HS-27A (cell line): ENCODE measurements at regions not wholly inside any gene's neighbourhood (a gene's known extent, or its start where the extent isn't known, plus 50 kb on each side); places are given as distances from the start of the nearest gene placed in this dataset.

Experiments
- DNase-seq: peaks from one replicate; pipeline ENCODE4 v3.0.0-alpha.2; 2012; ENCODE audit warnings: low read depth, missing footprints

DNA sequence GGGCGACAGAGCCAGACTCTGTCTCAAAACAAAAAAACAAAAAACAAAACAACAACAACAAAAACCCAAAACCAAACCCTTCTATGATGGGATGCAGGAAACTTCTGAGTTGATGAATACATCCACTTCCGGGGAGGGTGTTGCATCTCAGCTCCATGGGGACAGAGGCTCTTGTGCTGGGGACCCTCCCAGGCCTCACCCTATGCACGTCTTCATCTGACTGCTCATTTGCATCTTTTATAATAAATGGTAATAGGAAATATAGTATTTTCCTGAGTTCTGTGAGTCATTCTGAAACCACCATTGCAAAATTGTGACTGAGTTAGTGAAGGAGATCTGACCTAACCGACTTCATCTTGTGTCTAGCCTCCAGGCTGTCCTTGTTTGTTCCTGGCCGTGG, 109.5 kb upstream of the SLC28A3 start:
- no peak for DNase-seq

DNA sequence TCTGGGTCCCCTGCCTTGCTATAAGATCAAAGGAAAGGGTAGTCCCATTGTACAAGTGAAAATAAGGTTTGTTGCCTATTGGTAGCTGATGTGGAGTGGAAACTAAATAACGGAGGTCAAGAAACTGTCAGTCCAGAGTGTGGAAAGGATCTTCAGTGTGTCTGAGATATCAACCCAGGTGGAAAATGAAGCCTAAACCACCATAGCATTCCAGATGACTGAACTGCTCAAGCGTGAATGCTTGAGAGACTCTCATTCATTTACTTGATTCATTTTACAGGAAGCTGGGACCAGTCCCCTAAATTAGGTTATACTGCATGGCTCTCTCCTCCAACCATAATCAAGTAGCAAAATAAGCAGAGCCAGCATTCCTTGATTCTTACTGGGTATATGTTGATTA, 116.0 kb upstream of the SLC28A3 start:
- no peak for DNase-seq

DNA sequence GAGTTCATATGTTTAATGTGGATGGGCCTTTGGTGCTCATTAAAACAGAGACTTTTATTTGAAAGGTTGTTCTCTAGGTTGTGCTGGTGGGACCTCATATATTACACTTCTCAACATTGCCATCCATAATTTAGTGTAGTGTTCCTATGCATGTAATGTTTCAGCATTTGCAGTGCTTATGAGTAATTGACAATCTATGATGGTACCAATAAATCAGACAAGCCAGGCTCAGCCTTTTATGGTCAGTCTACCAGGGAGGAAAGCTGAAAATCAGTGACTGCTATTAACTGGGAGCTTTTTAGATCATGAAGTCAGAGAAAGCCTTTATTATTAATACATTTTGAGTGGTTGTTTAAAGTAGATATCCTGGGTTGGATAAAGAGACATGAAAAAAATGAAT, 120.1 kb upstream of the SLC28A3 start:
- DNase-seq: no peak

DNA sequence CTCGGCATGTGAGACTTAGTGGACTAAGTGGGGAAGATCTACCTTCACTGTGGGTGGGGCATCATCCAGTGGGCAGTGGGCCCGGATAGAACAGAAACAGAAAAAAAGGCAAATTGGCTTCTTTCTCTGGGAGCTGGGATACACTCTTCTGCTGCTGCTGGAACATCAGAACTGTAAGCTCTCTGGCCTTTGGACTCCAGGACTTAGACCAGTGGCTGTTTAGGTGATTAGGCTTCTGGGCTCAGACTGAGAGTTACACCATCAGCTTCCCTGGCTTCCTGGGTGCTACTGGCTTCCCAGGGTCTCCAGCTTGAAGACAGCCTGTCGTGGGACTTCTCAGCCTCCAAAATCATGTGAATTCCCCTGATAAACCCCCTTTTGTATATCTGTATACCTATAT, 122.7 kb upstream of the SLC28A3 start:
- no peak for DNase-seq

DNA sequence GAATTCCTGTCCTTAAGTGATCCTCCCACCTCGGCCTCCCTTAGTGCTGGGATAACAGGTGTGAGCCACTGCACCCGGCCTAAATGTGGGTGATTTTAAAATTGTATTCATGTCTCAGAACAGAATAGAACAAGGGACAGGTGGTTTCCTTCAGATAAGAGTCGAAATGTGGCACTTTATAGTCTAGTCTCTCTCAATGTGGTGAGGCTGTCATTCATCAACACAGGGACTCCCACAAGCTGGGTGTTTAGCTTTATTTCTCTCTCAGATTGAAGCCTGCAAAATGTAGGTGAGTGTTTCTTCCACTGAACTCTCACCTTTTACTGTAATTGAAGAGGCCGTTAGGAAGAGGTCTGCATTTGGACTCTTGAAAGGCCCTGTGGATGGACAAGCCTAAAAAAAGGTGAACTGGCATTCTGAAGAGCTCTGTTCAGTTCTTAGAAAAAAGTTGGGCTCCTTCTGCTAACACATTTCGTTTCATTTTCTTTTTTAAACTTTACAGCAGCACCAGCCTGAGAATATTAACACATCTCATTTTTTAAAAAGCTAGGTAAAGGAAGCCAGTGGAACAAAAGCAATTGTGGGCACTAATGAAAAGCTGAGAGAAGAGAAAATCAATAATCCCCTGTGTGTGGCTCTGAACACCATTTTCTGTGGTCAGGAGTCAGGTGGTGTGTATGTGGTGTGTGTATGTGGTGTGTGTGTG, 126.2 kb upstream of the SLC28A3 start:
- no peak for DNase-seq

DNA sequence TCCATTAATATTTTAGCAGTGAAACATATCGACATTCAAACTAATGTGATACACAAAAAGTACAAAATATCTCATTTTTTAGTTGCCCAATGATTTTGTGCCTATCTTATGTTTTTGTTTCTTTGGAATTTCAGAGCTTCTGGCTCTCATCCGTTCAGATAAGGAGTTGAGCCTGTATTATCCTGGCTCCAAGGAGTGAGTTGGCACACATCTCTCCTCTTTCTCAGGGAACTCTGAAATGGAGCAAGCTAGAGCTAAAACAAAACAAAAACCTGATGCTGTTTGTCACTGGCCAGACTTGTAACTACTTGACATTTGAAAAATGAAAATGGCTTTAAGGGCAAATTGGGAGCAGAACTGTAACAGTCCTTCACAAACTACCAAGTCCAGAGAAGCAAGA, 131.3 kb upstream of the SLC28A3 start:
- DNase-seq: no peak

DNA sequence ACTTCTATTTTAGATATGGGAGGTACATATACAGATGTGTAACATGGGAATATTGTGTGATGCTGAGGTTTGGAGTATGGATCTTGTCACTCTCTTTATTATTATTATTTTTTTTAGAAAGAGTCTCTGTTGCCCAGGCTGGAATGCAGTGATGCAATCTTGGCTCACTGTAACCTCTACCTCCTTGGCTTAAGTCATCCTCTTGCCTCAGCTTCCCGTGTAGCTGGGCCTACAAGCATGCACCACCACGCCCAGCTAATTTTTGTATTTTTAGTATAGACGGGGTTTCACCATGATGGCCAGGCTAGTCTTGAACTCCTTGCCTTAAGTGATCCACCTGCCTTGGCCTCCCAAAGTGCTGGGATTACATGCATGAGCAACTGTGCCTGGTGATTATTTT, 138.4 kb upstream of the SLC28A3 start:
- no peak for DNase-seq

DNA sequence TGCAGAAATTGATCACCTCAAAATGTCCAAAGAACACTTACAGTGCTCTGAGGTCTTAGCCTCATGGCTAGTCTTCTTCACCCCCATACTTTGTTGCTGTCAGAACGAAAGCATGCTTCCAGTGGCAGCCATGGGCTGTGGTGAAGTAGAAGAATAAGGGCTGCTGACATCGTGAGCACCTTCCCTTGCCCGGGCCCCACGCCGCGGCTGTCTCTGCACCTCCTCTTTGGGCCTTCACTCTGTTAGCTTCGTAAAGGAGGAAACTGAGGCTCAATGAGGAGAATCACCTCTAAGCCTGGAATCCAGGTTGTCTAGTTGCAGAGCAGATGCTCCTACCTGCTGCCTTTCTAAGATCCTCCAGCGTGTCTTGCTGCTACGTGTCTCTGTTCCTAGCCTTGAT, 139.5 kb upstream of the SLC28A3 start:
- DNase-seq: no peak

DNA sequence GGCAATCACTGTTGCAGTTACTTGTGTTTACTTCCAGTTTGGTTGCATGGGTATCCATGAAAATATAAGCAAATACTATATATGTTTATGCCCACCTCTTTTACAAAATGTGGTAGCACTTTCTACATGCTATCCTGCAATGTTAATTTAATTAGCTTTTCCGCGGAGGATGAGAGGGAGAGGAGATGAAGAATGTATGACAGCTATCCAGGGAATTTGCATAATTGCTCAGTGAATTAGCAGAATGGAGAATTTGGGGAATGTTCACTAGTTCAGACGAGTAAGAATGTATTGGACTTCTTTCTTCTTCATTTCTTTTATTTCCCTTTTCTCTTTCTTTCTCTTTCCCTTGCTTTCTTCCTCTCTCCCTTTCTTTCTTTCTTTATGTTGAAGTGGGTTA, 140.7 kb upstream of the SLC28A3 start:
- no peak for DNase-seq

DNA sequence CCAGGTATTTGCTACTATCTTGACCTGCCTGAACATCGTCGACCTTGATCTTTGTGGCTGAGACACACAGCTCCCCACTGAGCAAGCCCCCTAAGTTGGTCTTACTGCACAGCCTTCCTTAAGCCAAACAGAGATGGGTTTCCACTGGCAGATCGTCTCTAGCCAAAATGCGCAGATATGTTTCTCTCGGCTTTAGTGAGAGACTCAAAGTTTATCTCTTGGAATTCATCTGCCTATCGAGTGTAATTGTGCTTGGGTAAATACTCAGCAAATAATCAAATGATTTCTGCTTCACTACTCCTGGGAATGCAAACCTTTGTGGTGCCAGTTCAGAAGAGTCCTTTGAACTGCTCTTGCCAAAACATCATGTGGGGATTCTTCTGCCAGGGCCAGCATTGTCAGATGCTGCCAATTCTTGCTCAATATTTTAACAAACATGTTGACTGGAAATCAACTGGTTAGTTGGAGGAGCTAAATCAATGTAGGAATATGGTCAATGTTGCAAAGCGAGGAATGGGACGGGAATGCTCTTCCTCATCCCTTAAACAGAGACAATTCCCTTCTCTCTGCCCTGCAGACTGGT, 141.2 kb upstream of the SLC28A3 start:
- DNase-seq: no peak

DNA sequence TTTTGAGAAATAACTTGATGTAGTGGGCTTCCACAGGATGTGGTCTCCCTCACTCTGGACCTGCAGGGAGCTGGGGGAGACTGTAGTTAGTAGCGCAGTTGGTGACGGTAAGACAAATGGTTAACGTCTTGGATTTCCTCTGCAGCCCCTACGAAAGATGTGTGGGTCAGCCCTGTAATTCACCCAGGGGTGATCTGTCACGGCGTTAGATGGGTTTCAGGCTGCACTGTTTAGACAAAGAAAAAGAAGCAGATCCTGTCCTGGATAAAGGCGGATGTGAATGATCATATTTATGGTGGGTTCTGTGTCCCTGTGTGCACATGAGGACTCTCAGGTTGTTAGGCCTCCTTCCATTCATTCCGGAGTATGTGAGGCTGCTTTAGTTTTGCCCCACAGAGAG, 142.0 kb upstream of the SLC28A3 start:
- DNase-seq: no peak

DNA sequence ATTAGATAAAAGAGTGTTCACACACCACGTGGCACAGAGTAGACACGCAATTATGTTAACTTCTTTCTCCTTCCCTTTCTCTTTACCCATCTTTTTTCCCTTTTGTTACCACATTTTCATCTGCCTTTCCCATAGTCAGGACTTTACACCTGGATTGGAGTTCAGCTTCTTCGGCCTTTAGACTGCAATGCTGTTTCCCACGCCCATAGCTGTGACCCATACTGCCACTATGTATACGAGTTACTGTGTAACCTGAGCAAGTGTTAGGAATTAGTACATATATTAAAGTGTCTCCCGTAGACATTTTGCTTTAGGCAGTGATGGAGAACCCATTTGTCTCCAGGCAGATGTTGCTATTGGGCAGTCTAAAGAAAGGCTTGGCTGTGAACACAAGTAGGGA, 143.6 kb upstream of the SLC28A3 start:
- no peak for DNase-seq

DNA sequence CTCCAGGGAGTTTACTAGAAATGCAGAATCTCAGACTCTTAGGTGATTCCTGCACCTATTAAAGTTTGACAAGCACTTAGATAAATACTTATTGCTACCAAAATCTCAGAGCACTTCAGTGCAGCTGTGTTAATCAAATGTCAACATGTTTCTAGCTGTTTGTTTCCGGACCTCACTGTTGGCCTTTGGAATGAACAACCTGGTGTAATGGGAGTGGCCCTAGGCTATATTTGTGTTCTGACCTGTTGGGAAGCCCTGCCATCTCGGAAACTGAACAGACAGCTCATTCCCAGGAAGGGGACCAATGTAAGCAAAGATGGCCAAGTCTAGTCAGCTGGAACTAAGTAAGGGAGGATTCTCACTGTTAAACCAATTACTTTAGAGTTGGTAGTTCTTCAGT, 145.0 kb upstream of the SLC28A3 start:
- DNase-seq: no peak

DNA sequence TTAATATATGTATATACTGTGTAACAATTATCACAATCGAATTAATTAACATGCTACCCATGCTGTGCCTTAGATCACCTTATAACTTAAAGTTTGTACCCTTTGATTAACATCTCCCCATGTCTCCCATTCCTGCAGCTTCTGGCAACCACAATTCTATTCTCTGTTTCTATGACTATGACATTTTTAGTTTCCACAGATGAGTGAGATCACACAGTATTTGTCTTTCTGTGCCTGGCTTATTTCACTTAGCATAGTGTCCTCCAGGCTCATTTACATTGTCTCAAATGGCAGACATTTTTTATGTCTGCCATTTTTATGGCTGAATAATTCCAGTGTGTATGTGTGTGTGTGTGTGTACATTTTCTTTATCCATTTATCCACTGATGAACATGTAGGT, 146.1 kb upstream of the SLC28A3 start:
- no peak for DNase-seq

DNA sequence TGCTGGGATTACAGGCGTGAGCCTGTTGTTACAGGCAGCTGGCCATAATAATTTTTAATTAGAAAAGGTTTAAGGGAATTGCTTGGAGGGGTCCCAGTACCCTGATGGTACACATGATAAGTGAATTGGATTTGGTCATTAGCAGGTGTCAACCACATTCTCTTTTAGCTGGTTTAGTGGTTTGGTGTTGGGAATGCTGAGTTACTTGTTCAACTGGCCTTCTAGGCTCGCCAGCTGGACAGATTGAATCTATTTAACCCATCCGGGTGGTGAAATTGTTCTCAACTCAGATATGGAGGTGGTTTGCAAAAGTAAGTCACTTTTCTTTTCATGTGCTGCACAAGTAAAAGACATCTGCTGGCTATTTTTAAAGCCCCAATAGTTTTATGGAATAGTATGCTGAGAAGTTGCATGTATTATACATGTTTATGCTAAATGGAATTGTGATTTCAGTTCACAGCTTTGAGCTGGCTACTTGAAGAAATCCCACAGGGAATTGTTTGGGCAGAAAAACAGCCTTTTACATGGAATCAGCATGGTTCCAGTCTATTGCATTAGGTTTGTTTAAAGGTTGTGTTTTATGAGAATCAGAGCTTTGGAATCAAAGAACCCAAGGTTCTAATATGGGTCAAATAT, 149.8 kb upstream of the SLC28A3 start:
- no peak for DNase-seq

DNA sequence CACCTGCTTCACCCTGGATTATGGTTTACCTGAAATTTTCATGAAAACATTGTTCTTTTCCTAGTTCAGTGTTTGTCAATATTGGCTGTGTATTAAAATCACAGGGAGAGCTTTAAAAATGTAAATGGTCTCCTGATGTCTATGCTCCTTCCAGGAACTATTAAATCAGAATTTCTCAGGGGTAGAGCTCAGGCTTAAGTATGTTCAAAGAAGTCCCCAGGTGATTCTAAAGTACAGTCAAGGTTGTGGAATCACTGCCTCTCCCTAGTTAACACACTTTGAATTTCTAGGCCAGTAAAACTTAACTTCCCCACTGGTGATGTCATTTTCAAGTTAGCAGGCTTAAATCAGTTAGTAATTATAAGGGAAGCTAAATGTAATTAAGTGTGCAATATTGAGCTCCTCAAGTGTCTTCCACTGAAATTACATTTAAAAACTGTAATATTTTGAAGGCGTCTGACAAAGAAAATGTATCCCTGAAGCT, 150.3 kb upstream of the SLC28A3 start:
- DNase-seq: no peak

DNA sequence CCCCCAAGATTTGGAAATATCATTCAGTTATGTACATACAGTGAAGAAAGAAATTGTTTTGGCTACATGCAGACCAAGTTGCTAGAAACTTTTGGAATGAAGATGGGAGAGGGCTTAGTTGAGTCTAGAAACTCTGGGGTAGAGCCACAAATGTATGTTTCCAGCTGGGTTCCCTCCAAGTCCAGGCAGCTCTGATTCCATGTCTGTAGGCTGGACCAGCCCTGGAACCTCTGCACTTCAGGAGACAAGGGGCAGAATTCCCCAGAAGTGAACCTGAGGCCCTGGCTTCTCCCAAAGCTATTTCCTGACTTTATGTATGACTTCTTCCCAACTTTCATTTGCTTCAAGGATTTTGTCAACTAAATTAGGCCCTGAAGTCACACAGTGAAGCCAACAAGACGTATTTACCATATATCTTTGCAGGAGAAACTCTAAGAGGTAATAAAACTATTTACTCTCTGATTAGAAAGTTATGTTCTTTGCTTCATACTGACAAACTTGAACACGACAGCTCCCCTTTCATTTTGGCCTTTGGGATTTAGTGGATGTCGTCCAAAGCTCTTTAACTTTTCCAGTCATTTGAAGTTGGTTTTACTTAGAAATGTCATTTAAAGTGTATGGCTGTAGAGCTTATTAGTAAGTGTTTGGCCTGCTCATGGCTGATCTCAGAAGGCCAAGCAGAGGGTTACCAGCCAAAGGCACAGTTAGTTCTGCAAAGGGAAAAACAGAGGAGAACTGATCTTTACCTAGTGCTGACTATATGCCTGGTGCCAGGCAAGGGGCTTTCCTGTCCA, 152.0 kb upstream of the SLC28A3 start:
- DNase-seq: no peak

DNA sequence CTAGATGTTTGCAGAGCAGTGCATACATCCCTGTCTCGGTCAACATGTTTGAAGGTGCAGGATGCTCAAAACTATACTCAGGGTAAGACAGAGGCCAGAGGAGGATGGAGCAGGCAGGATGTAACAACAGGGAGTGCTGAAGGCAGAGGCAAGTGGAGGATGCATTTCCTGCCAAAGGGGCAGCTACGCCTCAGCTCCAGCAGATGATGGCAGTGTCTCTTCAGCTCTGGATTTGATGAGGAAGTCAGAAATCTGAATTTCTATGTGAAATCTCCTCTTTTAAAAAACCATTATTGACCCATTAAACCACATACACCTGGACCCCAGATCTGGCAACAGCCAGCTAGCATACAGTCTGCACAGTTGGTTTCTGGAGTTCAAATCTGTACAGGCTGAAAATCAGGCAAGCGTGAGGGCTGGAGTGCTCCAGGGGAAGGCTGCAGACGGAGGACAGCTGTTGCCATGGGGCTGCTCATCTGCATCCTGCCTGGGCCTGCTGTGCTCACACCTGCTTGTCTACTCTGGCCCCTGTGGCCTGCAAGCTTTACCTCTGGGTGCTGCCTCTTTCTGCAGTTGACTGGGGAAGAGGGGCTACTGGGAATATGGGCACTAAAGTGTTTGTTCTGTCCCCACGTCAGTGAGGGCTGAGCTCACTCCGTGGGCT, 152.9 kb upstream of the SLC28A3 start:
- DNase-seq: no peak

DNA sequence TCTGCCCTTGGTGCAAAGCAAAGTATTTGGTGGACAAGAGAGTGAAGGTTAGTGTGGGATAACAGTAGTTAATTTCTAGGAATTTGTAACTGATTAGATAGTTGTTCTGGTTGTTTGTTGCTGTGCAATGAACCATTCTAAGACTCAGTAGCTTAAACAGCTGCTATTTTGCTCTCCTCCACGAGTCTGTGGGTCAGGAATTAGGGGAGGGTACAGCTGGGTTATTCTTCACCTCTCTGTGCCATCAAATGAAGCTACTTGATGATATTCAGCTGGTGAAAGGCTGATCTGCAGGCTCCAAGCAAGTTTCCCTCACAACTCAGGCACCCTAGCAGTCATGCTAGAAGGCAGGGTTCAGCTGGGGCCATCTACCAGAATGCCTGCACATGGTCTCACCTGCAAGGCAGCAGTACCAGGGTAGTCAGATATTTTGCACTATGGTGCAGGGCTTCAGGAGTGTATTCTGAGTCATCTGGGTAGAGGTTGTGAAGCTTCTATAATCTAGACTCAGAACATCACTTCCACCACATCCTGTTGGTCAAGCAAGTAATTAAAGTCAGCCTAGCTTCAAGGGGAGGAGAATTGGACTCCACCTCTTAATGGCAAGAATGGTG, 159.5 kb upstream of the SLC28A3 start:
- no peak for DNase-seq

DNA sequence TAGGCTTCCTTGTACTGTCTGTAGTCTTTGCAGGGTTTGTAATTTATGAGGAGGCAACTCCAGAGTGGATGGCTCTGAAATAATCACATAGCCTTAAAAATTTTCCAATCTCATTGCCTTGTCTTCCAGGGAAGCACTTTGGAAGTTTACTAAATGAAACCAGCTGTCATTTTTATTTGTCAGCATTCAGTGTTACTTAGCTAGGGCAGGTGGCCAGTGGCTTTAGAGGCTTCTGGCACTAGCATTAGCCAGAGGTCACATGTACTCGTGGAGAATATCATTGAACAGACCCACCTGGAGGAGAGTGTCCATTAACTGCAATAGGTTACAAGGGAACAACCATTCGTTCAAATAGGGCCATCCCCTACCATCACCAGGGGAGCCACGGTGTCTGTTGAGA, 160.3 kb upstream of the SLC28A3 start:
- no peak for DNase-seq

DNA sequence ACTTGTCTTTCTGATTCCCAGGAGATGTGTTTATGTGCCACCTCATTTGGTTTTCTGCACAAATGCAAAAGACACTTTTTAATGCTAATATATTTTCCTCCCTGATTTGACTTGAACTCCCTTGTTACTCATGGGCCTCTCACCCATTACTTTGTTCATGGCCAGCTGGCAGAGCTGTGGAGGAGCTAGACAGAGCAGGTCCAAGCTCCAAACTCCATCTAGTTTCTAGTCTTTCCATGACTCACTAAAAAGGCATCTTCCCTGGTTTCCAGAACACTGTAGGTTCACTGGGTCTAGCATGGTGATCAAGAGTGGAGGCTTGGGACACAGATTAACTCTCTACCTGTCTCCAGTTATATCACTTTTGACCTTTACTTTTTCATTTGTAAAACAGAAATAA, 161.0 kb upstream of the SLC28A3 start:
- no peak for DNase-seq

DNA sequence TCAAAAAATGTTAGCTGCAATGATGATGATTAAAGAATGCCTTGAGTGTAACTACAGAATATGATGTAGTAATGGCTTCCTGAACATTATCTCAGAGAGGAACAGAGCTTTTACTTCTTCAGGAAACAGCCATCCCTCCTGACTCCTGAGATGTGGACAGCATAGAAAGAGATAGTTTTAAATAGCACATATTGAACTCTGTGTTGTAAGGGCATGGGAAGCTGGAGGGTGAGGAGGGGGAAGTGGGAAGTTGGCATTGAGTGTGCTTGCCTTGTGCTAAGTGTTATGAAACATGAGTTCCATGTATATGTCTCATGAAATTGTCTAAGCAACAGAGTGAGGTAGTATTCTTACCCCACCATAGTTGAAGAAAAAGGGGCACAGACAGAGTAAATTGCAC, 161.5 kb upstream of the SLC28A3 start:
- no peak for DNase-seq
